ENCODE measurements at regions not wholly inside any gene's neighbourhood (a gene's known extent, or its start where the extent isn't known, plus 50 kb on each side); places are given as distances from the start of the nearest gene placed in this dataset.

DNA sequence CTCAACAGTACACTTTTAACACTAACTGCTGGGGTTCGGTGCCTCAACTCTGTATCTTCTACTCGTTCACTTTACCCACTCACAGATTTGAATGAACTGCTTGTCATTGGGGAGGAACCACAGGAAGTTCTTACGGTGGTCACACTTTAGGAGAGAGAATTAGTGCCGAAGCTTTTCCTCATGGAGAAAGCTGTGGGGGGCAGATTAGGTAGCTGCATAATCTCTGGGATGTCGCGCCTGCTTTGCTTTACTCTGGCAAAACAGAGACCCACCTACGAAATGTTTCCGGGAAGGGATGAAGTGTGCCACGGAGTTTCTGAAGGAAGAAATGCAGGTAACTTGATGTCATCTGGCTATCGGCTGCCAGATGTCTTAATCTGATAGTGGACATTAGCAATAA is 949.7 kb upstream of the TENM3 start:
- no peak for DNase-seq (ENCODE audit: low read depth)

DNA sequence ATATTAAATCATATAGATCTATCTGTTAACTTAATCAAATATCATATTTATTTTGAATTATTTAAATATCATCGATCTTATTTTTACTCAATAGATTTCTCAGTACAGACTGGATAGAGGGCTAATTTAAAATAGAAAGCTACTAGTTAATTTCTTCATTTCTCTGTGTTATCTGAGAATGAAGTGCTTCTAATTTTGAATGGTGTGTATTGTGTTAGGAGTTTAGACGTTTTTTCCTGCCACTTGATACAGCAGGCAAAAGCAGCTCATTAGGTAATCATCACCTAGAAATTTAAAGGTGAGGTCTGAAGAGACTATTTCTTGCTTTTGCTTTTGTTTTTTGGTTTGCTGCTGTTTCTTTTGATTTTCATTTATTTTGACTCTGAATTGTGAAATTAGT is 948.8 kb upstream of the TENM3 start:
- no peak for DNase-seq (ENCODE audit: low read depth)

- no peak for DNase-seq (ENCODE audit: low read depth)
Measured at GRCh38 chr4:181301735-181302710, 941.2 kb upstream of the TENM3 start.

DNA sequence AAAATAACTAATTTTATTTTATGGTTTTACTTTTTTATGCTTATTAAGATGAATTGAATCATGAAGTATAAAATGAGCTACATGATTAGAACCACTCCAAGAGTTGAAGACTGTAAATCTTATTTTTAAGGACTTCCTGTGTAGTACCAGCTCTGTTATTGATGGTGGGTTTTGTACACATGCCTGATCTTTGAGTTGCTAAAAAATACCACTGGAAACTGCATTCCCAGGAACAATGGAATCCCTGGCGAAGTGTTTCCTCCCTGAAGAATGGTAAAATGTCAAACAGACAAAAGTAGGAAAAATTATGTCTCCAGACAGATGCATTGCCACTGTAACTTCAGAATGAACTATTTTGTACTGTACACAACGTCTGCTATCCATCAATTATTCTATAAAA is 935.4 kb upstream of the TENM3 start:
- DNase-seq (ENCODE audit: low read depth), result no peak

GRCh38 chr4:181308476-181309312 is 934.5 kb upstream of the TENM3 start:
- DNase-seq (ENCODE audit: low read depth), result no peak

GRCh38 chr4:181312066-181312465 is 931.1 kb upstream of the TENM3 start:
- no peak for DNase-seq (ENCODE audit: low read depth)

DNA sequence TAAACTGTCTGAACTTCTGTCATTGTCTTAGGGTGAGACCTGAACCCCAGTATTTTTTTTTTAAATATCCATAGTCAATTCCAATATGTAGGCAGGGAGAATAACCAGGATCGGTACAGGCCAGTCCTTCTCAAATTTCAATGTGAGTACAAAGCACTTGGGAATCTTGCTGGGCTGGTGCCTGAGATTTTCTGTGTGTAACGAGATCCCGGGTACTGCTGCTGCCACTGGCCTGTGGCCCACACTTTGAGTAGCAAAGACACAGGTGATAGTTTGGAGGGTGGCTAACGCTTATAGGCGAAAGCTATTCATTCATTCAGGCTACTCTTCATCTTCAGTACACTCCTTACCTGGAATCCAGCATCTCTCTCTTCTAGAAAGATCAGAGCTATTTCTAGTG is 923.6 kb upstream of the TENM3 start:
- no peak for DNase-seq (ENCODE audit: low read depth)

DNA sequence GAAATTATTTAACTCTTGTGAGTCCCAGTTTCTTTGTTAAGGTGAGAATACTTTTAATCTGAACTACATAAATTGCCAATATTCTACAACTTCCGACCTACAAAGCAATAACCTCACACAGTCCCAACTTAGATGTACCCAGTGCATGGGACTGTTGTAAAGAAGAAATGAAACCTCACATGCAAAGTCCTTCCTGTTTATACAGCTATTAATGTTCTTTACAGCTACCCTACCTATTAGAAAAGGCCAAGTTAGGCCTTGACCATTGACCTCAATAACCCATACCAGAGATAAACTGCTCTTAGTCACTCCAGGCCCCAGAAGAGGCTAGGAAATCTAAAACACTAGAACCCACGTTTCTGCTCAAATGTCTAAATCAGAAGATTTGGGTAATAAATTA is 920.1 kb upstream of the TENM3 start:
- DNase-seq (ENCODE audit: low read depth), result no peak

GRCh38 chr4:181330654-181331201 is 912.5 kb upstream of the TENM3 start:
- DNase-seq (ENCODE audit: low read depth), result no peak

GRCh38 chr4:181331214-181331613 is 912.0 kb upstream of the TENM3 start:
- no peak for DNase-seq (ENCODE audit: low read depth)

DNA sequence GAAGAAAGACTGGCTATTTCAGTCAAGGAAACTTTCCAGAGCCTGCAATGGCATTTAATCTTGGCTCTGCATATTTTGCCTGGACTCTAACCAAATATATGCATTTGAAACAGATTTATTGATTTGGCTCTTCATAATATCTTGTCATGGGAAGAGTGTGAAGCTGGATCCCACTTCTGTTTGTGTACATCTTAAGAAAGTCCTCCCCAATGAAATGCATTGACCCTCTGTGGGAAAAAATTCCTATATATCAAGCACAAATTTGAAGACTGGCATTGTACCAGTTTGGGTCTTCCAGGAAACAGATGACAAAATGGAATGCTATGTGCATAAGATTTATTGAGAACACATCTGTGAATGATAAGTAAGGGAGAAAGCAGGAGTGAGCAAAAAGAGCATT is 897.3 kb upstream of the TENM3 start:
- DNase-seq (ENCODE audit: low read depth), result no peak

DNA sequence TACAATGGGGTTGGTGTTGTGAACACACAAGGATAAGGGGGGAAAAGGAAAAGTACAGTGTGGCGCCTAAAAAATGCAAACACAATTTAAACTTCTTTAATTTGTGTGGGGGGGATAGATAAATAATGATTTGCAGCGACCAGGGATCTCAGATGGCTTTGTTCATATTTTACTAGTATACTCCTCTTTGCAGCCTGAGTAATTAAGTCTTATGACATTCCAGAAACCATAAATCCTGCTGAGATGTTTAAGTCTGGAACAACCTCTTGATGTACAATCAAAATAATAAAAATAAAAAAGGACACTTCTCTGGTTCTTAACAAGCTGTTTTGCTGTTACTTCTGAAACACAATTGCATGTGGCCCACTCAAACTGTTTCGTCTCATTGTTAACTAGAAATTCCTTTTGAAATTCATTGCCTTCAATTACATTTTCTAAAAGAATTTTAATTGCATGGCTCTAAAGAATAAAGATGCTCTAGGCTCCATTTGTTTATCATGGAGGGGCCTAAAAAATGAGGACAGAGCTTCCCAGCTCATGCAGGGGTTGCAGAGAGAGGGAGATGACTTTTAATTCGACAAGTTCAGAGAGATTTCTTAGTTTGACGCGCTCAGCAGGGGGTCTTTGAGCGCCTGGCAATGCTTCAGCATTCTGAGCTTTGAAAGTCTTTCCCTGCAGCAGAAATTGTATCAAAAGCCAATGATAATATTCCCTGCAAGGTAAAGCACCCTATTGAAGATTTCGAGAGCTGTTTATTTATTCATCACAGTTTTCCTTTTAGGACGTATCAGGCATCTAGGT is 892.4 kb upstream of the TENM3 start:
- DNase-seq (ENCODE audit: low read depth), result no peak

DNA sequence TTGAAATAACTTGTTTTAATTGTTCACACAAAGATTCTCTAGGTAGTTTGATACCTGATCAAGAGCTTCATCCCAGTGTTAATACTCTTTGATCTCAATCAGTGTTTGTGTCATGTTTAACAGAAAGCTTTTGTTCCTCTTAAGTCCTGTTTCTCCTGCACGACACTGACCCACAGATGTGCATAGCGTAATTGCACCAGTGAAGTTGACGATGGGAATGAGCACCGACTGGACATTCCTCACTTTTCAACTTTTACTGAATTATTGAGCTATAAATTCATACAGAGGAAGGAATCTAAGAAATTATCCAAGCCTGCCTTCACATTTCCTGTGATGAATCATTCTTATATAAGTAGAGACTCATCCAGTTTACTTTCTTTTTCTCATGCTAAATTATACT is 878.7 kb upstream of the TENM3 start:
- DNase-seq (ENCODE audit: low read depth), result no peak

DNA sequence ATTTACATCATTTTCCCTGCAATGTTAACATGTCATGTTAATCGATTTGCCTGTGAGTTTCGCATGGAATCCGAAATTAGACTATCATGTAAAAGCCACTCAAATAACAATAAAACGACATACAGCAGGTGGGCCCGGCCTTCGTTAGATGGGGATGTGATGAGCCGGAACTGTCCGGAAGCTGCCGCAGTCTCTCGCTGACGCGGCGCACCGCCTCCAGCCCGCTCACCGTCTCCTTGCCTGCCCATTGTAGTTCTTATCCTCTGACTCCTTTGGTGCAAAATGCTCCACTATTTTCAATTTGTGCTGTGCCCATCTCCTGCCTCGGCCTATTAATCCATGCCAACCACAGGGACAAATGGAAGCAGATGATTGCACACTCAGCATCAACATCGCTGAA is 877.5 kb upstream of the TENM3 start:
- no peak for DNase-seq (ENCODE audit: low read depth)

- no peak for DNase-seq (ENCODE audit: low read depth)
Measured at GRCh38 chr4:181372014-181372413, 871.2 kb upstream of the TENM3 start.

- no peak for DNase-seq (ENCODE audit: low read depth)
Measured at GRCh38 chr4:181376058-181376457, 867.1 kb upstream of the TENM3 start.

- no peak for DNase-seq (ENCODE audit: low read depth)
Measured at GRCh38 chr4:181388061-181388460, 855.1 kb upstream of the TENM3 start.

GRCh38 chr4:181416966-181417365 is 826.2 kb upstream of the TENM3 start:
- DNase-seq (ENCODE audit: low read depth), result no peak

GRCh38 chr4:181418496-181418895 is 824.7 kb upstream of the TENM3 start:
- no peak for DNase-seq (ENCODE audit: low read depth)

DNA sequence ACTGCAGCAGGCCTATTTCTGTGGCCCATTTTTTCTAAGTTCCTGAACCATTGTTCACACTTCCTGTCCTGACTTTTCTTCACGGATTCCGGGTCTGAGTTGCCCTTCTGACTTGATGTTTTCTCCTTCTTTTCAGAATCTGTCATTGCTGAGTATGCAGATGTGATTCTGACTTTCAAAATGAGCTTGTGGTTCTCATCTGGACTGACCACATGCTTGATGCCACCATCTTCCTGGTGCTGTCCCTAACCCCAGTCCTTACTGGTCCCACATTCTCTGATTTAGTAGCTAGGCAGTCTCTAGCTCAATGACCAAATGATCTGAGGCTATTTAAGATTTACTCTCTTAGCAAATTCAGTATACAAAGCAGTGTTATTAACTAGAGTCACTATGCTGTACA is 822.3 kb upstream of the TENM3 start:
- no peak for DNase-seq (ENCODE audit: low read depth)

GRCh38 chr4:181424362-181425016 is 818.7 kb upstream of the TENM3 start:
- DNase-seq (ENCODE audit: low read depth), result no peak

Data from activated gamma-delta T cell treated with anti-CD3 and anti-CD28 coated beads, Interleukin-2, amount 50 U/mL, for 16 hours (primary cell).